Raji (cell line): ENCODE measurements at regions not wholly inside any gene's neighbourhood (a gene's known extent, or its start where the extent isn't known, plus 50 kb on each side); places are given as distances from the start of the nearest gene placed in this dataset.

ENCODE experiments used
- POLR2A ChIP-seq: IDR thresholded peaks from 2 replicates; pipeline ENCODE4 v1.6.1; 2011; ENCODE audit warnings: low read depth, low read length, control low read depth; ENCODE audit not compliant: insufficient read depth

DNA sequence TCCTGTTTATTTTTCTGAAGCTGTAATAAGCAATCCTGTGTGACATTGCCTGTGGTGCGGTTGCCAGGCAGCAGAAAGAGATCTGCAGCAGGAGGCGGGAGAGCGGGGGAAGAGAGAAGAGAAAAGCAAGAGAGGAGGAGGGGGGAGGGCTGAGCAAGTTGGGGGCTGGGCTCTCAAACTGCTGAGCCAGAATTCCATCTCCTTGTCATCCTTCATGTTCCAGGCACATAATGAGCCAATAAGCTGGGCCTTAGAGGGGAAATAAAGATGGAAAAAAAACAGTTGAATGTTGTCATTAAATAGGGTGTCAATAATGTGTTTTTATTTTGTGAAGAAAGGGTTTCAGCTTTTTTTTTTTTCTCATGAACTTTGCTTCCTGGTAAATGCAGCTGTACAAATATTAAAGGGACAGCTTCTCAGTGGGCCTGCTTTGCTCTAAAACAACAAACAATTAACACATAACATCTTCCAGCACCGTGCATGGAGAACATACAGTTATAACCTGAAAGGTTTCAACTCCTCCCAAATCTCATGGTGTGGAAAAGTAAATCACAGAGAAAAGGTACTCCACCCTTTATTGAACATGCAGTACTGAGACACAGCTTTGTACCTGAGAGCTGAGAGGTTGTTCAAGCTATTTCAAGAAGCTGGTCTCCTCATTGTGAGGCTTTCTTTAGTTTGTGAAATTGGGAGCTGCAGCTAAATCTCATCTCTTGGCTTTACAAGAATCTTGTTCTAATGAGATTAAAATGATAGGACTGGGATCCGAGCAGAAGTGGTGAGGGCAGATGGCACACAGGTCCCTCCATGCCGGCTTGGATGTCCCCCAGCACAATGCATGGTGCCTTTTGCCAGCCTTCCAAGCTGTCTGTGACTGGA, 451.1 kb upstream of the KCNMB2 start:
- no peak for TF ChIP-seq POLR2A

DNA sequence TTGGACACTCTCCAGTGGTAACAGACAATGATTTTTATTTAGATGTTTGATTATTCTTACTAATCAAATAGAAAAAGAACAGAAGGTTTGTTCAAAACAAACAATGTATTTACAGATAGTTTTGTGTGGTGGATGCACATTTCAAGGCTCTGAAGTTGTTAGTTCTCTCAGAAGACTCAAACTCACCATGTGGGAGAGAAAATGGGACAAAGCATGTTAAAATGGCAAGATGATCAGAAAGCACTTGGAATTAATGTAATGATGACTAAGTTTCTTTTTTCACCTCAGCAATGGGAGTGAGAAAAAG, 450.5 kb upstream of the KCNMB2 start:
- no peak for TF ChIP-seq POLR2A

DNA sequence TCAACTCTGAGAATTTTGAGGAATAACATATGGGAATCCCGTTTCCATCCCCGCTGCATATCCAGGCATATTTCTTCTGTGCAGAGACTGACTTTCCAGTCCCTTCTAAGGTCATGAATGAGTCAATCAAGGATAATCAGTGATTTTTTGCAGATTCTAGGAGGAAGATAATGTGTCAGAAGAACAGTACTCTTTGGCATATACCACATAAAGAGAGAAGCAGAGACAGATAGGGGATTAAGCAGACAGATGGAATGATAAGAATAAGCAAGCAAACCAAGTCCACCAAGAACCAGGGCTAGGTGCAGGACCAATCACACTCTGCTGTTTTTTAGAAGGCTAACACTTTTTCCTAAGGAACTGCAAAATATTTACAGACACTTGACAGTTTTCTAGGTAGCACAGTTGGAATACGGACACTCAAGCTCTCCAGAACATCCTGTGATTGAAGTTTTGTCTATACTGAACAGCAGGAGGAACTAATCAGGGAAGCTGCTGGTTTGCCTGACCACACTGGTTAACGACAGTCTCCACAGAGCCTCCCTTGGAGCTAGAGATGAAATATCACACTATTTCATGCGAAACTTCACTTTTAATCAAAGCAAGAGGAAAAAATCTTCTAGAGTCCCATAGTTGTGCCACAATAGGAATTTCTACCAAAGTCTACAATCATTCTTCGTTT, 450.0 kb upstream of the KCNMB2 start:
- TF ChIP-seq POLR2A: no peak

DNA sequence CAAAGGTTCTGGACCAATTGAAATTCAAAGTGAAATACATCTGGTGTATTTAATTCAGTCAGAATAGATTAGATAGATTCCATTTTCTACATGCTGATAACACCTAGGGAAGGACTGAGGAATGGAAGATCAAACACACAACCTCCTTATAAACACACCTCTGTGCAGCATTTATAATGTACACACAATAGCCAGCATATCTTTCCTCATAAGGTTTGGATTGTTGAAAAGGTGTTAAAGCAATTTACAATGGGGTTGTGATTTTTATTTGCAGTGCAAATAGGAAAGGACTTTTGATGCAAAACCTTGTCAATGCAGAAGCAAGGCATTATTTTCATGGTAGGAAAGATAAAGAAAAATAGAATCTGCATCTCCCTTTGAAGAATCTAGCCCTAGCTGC, 448.9 kb upstream of the KCNMB2 start:
- TF ChIP-seq POLR2A: no peak

DNA sequence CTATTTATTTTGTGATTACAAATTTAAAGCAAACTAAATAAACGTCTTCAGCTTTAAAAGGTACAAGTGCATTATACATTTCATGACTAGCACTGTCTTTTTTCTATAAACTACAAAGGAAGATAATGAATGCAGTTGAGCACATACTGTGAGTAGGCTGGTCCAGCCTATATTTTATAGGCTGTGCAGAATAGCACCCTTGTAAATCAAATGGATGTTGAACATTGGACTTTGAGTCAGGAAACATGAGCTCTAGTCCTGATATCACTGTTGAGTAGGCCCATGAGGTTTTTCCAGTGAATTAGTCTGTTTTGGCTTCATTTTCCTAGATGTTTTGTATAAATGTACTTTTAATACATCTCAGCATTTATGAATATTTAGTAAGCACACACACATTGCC, 447.3 kb upstream of the KCNMB2 start:
- no peak for TF ChIP-seq POLR2A

DNA sequence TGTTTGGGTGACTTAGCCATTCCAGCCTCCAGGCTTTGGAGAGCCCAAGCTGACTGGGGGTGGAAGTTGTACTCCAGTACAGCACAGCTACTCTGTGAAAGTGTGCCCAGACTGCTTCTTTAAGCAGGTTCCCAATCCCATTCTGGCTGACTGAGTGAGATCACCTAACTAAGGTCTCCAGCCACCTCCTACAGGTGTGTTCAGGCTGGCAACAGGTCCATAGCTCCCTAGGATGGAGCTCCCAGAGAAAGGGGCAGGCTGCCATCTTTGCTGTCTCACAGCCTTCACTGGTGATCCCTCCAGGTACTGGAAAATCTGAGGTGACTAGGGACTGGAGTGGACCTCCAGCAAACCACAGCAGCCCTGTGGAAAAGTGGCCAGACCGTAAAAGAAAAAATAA, 445.3 kb upstream of the KCNMB2 start:
- TF ChIP-seq POLR2A: no peak

DNA sequence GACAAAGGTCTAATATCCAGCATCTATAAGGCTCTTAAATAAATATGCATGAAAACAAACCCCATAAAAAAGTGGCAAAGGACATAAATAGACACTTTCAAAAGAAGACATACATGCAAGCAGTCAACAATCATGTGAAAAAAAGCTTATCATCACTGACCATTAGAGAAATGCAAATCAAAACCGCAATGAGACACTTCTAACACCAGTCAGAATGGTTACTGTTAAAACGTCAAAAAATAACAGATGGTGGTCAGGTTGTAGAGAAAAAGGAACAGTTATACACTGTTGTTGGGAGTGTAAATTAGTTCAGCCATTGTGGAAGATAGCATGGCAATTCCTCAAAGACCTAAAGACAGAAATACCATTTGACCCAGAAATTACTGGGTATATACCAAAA, 440.7 kb upstream of the KCNMB2 start:
- no peak for TF ChIP-seq POLR2A

DNA sequence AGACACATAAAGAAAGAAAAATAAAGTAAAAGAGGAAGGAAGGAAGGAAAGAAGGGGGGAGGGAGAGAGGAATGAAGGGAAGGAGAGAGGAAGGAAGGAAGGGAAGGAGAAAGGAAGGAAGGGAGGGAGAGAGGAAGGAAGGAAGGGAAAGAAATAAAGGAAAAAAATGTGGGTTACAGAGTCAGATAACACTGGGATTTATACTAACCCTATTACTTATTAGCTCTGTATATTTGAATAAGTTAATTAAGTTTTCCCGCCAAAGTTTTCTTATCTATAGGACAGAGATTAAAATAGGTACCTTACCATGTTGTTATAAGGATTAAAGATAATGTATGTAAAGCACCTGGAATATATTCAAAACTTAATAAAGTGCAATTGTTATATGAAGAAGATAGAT, 439.3 kb upstream of the KCNMB2 start:
- TF ChIP-seq POLR2A: no peak

DNA sequence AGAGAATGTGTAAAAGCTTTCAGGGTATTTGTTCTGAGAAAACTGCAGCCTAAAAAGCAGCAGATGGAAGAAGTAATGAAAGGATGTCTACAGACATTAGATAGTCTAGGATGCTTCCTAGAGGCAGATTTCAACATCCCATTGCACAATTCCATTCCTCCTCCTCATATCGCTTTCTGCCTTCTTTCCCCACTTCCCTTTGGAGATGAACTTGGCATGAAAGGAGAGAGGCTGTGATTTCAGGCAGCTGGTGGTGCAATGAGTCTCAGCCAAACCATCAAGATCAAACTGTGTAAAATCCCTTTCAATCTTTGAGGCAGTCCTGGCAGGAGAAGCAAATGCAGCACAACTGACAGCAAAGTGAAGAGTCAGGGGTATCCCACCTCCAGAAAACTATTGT, 438.7 kb upstream of the KCNMB2 start:
- TF ChIP-seq POLR2A: no peak

DNA sequence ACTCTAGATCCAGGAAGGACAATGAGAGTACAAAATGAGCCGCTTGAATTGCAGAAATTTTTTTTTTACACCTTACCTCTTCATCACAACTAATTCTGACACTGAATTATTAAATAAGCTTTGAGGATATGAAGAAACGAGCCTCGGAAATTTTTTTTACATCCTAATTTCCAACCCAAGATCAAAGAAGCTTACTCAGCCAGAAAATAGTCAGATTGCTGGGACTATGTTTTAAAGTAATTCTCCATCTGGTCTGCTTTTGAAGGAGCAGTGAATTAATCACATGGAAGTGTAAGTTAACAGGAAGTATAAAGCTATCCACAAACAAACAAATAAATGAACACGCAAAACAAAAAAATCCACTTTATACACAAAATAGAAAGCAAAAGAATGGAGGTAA, 437.0 kb upstream of the KCNMB2 start:
- no peak for TF ChIP-seq POLR2A

DNA sequence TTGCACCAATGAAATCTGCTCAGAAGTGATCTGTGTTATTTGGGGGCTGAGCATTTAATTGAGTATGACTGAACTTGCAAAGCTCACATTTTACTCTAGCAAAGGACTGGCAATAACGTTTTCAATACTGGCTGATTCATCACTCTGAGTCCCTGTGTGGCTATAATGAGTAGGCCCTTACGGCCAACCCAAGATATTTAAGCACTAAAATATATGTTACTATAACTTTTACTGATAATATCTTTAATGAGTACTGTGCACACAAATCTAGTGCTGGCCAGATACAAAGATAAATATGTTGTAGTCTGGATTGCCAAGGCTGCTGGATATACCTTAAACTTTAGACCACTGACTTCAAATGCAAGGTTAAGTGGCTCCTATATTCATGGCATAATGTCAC, 436.4 kb upstream of the KCNMB2 start:
- TF ChIP-seq POLR2A: no peak

DNA sequence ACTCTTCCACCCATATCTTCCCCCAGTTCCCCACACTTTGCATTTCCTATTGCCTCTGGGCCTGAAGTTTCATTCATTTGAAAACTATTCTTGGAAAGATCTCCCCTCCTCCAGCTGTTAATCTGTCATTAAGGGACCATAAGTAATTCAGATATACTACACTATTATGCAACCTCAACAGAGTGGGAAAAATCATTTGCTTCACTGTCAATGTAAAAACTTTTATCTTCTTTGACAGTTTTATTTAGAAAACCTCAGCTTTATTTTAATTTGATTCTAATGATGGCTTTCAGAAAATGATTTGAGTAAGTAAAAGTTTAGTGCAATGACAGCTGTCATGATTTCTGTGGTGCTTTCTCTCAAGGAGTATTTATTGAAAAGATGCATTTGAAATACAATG, 435.3 kb upstream of the KCNMB2 start:
- TF ChIP-seq POLR2A: no peak

DNA sequence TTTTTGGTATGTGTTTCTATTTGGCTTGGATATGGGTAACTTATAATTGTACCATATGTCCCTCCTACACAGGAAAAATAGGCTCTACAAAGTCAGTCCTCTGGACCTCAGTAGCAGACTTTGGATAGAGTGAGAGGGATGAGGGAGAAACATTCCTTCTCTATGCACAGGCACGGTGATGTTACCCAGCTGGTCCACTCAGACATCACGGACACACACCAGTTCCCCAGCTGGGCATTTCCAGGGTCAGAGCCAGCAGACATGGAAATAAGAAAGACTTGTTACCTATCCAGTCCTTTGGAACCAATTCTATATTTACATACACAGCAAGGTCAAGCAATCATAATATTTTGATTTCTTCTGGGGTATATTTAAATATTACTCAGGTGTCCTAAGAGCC, 433.1 kb upstream of the KCNMB2 start:
- no peak for TF ChIP-seq POLR2A

DNA sequence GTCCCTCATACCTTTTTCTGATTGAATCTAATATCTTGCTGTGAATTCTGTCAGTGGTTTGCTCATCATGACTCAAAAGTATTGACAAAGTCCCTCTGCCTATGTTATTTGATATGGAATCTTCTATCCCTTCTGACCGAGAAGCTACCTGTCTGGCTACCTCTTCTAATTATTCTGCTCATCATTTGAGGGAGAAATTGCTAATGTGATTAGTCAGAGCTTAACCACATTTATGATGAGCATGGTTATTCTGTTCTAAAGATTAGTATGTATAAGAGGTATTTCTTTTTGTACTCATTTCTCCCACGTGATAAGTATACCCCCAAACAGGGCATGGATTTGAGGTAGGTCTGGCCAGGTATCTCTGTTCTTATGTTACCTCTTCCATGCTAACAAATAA, 428.4 kb upstream of the KCNMB2 start:
- TF ChIP-seq POLR2A: no peak

DNA sequence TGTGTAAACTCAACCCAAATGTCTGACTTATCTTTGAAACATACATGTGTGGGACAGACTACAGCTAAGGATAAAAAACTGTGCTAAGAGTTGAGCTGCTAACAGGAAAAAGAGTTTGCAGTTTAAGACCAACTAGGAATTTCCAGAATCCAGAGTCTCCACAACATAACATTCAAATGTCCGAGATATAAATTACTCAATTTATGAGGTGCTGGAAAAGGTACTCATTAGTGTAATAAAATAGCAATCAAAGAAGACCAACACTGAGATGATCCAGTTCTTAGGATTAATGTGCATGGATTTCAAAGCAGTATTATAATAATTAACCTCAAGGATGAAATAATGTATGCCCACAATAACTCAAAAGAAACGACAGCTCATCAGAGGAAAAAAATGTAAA, 426.5 kb upstream of the KCNMB2 start:
- TF ChIP-seq POLR2A: no peak

DNA sequence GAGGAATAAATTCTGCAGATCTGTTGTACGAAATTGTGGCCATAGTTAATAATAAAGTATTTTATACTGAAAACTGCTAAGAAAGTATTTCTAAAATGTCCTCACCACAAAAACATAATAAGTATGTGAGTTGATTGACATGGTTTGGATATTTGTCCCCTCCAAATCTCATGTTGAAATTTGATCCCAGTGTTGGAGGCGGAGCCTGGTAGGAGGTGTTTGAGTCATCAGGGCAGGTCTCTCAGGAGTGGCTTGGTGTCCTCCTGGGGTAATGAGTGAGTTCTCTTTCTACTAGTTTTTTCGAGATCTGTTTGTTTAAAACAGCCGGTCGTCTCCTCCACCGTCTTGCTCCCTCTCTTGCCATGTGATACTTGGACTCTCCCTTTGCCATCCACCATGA, 424.1 kb upstream of the KCNMB2 start:
- no peak for TF ChIP-seq POLR2A

DNA sequence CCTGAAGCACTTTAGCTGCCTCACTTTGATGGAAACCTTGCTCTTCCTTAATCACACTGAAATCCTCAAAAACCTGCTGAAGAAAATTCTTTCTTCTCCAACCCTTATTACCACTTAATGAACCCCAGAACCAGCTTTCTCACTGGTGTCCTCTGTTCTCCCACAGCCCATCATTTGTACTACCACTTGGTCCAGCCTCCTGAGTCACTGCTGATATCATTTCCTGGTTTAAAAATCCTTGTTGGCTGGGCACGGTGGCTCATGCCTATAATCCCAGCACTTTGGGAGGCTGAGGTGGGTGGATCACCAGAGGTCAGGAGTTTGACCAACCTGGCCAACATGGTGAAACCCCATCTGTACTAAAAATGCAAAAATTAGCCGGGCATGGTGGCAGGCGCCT, 418.6 kb upstream of the KCNMB2 start:
- no peak for TF ChIP-seq POLR2A
